B cell (primary cell): ENCODE measurements at regions not wholly inside any gene's neighbourhood (a gene's known extent, or its start where the extent isn't known, plus 50 kb on each side); places are given as distances from the start of the nearest gene placed in this dataset.

ENCODE experiments used
- EZH2 ChIP-seq: IDR thresholded peaks from 2 replicates; pipeline ENCODE4 v1.6.1; 2012; ENCODE audit warnings: borderline replicate concordance, low read depth, mild to moderate bottlenecking, moderate library complexity, low read length; ENCODE audit not compliant: insufficient read depth, poor library complexity, severe bottlenecking
- TF ChIP-seq, protein P1 (sequence below): fragments of 200-600 bp; IDR thresholded peaks from one replicate; pipeline ENCODE4 v1.8.0; 2022; ENCODE audit warnings: antibody characterized with exemption, mild to moderate bottlenecking

DNA sequence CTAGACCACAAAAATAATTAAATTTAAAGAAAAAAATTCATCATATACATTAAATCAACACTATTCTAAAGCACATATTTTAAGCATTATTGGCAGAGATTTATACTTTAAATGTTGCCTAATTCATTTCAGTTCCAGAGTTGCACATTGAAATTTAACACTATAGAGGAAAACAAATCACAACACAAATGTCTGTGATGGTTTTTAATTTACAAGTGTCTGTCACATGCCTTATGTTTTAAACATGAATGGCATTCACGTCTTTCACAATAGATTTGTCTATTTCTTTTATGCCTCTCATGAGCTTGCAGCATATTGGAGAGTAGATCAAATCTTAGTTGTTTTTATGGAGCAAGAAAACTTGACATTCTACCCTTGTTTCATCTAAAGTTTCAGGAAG is 811.3 kb downstream of the NLGN4X start:
- TF ChIP-seq, protein P1, sequence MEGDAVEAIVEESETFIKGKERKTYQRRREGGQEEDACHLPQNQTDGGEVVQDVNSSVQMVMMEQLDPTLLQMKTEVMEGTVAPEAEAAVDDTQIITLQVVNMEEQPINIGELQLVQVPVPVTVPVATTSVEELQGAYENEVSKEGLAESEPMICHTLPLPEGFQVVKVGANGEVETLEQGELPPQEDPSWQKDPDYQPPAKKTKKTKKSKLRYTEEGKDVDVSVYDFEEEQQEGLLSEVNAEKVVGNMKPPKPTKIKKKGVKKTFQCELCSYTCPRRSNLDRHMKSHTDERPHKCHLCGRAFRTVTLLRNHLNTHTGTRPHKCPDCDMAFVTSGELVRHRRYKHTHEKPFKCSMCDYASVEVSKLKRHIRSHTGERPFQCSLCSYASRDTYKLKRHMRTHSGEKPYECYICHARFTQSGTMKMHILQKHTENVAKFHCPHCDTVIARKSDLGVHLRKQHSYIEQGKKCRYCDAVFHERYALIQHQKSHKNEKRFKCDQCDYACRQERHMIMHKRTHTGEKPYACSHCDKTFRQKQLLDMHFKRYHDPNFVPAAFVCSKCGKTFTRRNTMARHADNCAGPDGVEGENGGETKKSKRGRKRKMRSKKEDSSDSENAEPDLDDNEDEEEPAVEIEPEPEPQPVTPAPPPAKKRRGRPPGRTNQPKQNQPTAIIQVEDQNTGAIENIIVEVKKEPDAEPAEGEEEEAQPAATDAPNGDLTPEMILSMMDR: no peak
- no peak for TF ChIP-seq EZH2
